ENCODE measurements at regions not wholly inside any gene's neighbourhood (a gene's known extent, or its start where the extent isn't known, plus 50 kb on each side); places are given as distances from the start of the nearest gene placed in this dataset.

GRCh38 chr2:21361384-21361783 lies 237.6 kb downstream of the TDRD15 start:
- Histone ChIP-seq H3K4ac (ENCODE audit: low read length) (no peak overlapping the region), H2BK120ac (ENCODE audit: low read depth, low read length) (no peak overlapping the region), H3K4me2 (ENCODE audit: insufficient read depth, low read length, poor library complexity, severe bottlenecking) (no peak overlapping the region), H4K91ac (ENCODE audit: low read depth, low read length, poor library complexity) (no peak overlapping the region), H3K27me3 (ENCODE audit: control insufficient read depth in 3 of 3, insufficient read depth in 3 of 3, low read depth in 1 of 3, low read length in 3 of 3) (no peaks in the 10 kb centered on the region), H2BK5ac (ENCODE audit: low read length) (no peak overlapping the region), H3K4me3 (ENCODE audit: low read length in 2 of 2) (no peak overlapping the region), H3K18ac (ENCODE audit: low read length) (no peak overlapping the region), H3K9ac (ENCODE audit: low read depth, low read length, poor library complexity) (no peak overlapping the region), H2BK15ac (ENCODE audit: low read length) (no peak overlapping the region), H3K23ac (ENCODE audit: low read depth, low read length, poor library complexity) (no peak overlapping the region), H2AFZ (ENCODE audit: low read length) (no peak overlapping the region), H2BK12ac (ENCODE audit: low read length) (no peak overlapping the region), H2AK5ac (ENCODE audit: low read depth, low read length) (no peak overlapping the region), H3K27ac (replicated peaks; ENCODE audit: low read length) (no peak overlapping the region), H3K14ac (ENCODE audit: low read length) (no peak overlapping the region), H3K36me3 (replicated peaks in 1 of 2; ENCODE audit: control insufficient read depth in 2 of 2, insufficient read depth in 2 of 2, low read length in 2 of 2) (no peaks in the 10 kb centered on the region), H4K8ac (ENCODE audit: low read depth, low read length) (no peak overlapping the region), H3K79me1 (ENCODE audit: low read depth, low read length) (no peaks in the 10 kb centered on the region), H3K4me1 (ENCODE audit: control insufficient read depth in 2 of 2, insufficient read depth in 1 of 2, low read depth in 1 of 2, low read length in 2 of 2) (peaks cover 2 to 4% of the 10 kb centered on the region in 2 donors), H3K9me3 (replicated peaks in 1 of 2; ENCODE audit: control insufficient read depth in 2 of 2, insufficient read depth in 1 of 2, low read depth in 1 of 2, low read length in 2 of 2) (peaks cover 0 to 2% of the 10 kb centered on the region in 2 donors)
- no peak for DNase-seq (ENCODE audit: low spot score)
- WGBS, 2 donors (ENCODE audit: extremely low coverage in 2 of 2, insufficient read length in 2 of 2, insufficient replicate concordance in 1 of 2) = no CpG with 5 or more reads among the region's 3 CpGs

GRCh38 chr2:21361957-21362486 lies 238.3 kb downstream of the TDRD15 start:
- H4K8ac ChIP-seq (ENCODE audit: low read depth, low read length) = no peak overlapping the region
- H3K9me3 ChIP-seq (replicated peaks in 1 of 2; ENCODE audit: control insufficient read depth in 2 of 2, insufficient read depth in 1 of 2, low read depth in 1 of 2, low read length in 2 of 2) = peaks cover 0 to 2% of the 10 kb centered on the region in 2 donors
- H4K91ac ChIP-seq (ENCODE audit: low read depth, low read length, poor library complexity) = no peak overlapping the region
- H3K14ac ChIP-seq (ENCODE audit: low read length) = no peak overlapping the region
- H2BK120ac ChIP-seq (ENCODE audit: low read depth, low read length) = no peak overlapping the region
- no peaks in the 10 kb centered on the region for H3K79me1 ChIP-seq (ENCODE audit: low read depth, low read length)
- DNase-seq (ENCODE audit: low spot score) = no peak
- no peak overlapping the region for H3K4me2 ChIP-seq (ENCODE audit: insufficient read depth, low read length, poor library complexity, severe bottlenecking)
- no peak overlapping the region for H3K9ac ChIP-seq (ENCODE audit: low read depth, low read length, poor library complexity)
- H3K27me3 ChIP-seq (ENCODE audit: control insufficient read depth in 3 of 3, insufficient read depth in 3 of 3, low read depth in 1 of 3, low read length in 3 of 3) = no peaks in the 10 kb centered on the region
- no peak overlapping the region for H2BK15ac ChIP-seq (ENCODE audit: low read length)
- no peak overlapping the region for H2BK5ac ChIP-seq (ENCODE audit: low read length)
- peak overlapping the region; percentile 64 for H2AFZ ChIP-seq (ENCODE audit: low read length)
- peak overlapping the region; percentile 67 for H3K18ac ChIP-seq (ENCODE audit: low read length)
- peaks cover 2 to 4% of the 10 kb centered on the region in 2 donors for H3K4me1 ChIP-seq (ENCODE audit: control insufficient read depth in 2 of 2, insufficient read depth in 1 of 2, low read depth in 1 of 2, low read length in 2 of 2)
- H3K4ac ChIP-seq (ENCODE audit: low read length) = no peak overlapping the region
- H2AK5ac ChIP-seq (ENCODE audit: low read depth, low read length) = no peak overlapping the region
- H2BK12ac ChIP-seq (ENCODE audit: low read length) = no peak overlapping the region
- no peaks in the 10 kb centered on the region for H3K36me3 ChIP-seq (replicated peaks in 1 of 2; ENCODE audit: control insufficient read depth in 2 of 2, insufficient read depth in 2 of 2, low read length in 2 of 2)
- H3K4me3 ChIP-seq (ENCODE audit: low read length in 2 of 2) = no peak overlapping the region
- H3K23ac ChIP-seq (ENCODE audit: low read depth, low read length, poor library complexity) = no peak overlapping the region
- H3K27ac ChIP-seq (replicated peaks; ENCODE audit: low read length) = no peak overlapping the region
- WGBS, 2 donors (ENCODE audit: extremely low coverage in 2 of 2, insufficient read length in 2 of 2, insufficient replicate concordance in 1 of 2) = no CpG with 5 or more reads among the region's 5 CpGs

GRCh38 chr2:21363364-21363763 lies 239.6 kb downstream of the TDRD15 start:
- no peaks in the 10 kb centered on the region for H3K79me1 ChIP-seq (ENCODE audit: low read depth, low read length)
- no peak overlapping the region for H3K4me2 ChIP-seq (ENCODE audit: insufficient read depth, low read length, poor library complexity, severe bottlenecking)
- H3K27ac ChIP-seq (replicated peaks; ENCODE audit: low read length) = no peak overlapping the region
- H2BK5ac ChIP-seq (ENCODE audit: low read length) = no peak overlapping the region
- no peak overlapping the region for H3K14ac ChIP-seq (ENCODE audit: low read length)
- H3K18ac ChIP-seq (ENCODE audit: low read length) = no peak overlapping the region
- H3K9me3 ChIP-seq (replicated peaks in 1 of 2; ENCODE audit: control insufficient read depth in 2 of 2, insufficient read depth in 1 of 2, low read depth in 1 of 2, low read length in 2 of 2) = peaks cover 0 to 2% of the 10 kb centered on the region in 2 donors
- DNase-seq (ENCODE audit: low spot score) = no peak
- H4K8ac ChIP-seq (ENCODE audit: low read depth, low read length) = no peak overlapping the region
- no peak overlapping the region for H2BK15ac ChIP-seq (ENCODE audit: low read length)
- H3K27me3 ChIP-seq (ENCODE audit: control insufficient read depth in 3 of 3, insufficient read depth in 3 of 3, low read depth in 1 of 3, low read length in 3 of 3) = no peaks in the 10 kb centered on the region
- no peak overlapping the region for H3K23ac ChIP-seq (ENCODE audit: low read depth, low read length, poor library complexity)
- WGBS, 2 donors (ENCODE audit: extremely low coverage in 2 of 2, insufficient read length in 2 of 2, insufficient replicate concordance in 1 of 2) = no CpG with 5 or more reads among the region's 3 CpGs
- H3K4ac ChIP-seq (ENCODE audit: low read length) = no peak overlapping the region
- no peak overlapping the region for H2BK120ac ChIP-seq (ENCODE audit: low read depth, low read length)
- no peak overlapping the region for H2AFZ ChIP-seq (ENCODE audit: low read length)
- H2BK12ac ChIP-seq (ENCODE audit: low read length) = no peak overlapping the region
- H3K4me1 ChIP-seq (ENCODE audit: control insufficient read depth in 2 of 2, insufficient read depth in 1 of 2, low read depth in 1 of 2, low read length in 2 of 2) = peaks cover 2 to 4% of the 10 kb centered on the region in 2 donors
- no peak overlapping the region for H2AK5ac ChIP-seq (ENCODE audit: low read depth, low read length)
- H3K36me3 ChIP-seq (replicated peaks in 1 of 2; ENCODE audit: control insufficient read depth in 2 of 2, insufficient read depth in 2 of 2, low read length in 2 of 2) = no peaks in the 10 kb centered on the region
- no peak overlapping the region for H3K9ac ChIP-seq (ENCODE audit: low read depth, low read length, poor library complexity)
- no peak overlapping the region for H3K4me3 ChIP-seq (ENCODE audit: low read length in 2 of 2)
- H4K91ac ChIP-seq (ENCODE audit: low read depth, low read length, poor library complexity) = no peak overlapping the region

GRCh38 chr2:21367421-21367820 lies 243.7 kb downstream of the TDRD15 start:
- no peak overlapping the region for H3K9ac ChIP-seq (ENCODE audit: low read depth, low read length, poor library complexity)
- no peaks in the 10 kb centered on the region for H3K36me3 ChIP-seq (replicated peaks in 1 of 2; ENCODE audit: control insufficient read depth in 2 of 2, insufficient read depth in 2 of 2, low read length in 2 of 2)
- no CpG with 5 or more reads among the region's 3 CpGs for WGBS, 2 donors (ENCODE audit: extremely low coverage in 2 of 2, insufficient read length in 2 of 2, insufficient replicate concordance in 1 of 2)
- no peak overlapping the region for H3K14ac ChIP-seq (ENCODE audit: low read length)
- H3K27ac ChIP-seq (replicated peaks; ENCODE audit: low read length) = no peak overlapping the region
- no peak overlapping the region for H2BK15ac ChIP-seq (ENCODE audit: low read length)
- H2BK5ac ChIP-seq (ENCODE audit: low read length) = no peak overlapping the region
- no peak overlapping the region for H3K4me3 ChIP-seq (ENCODE audit: low read length in 2 of 2)
- no peak overlapping the region for H2BK120ac ChIP-seq (ENCODE audit: low read depth, low read length)
- H4K91ac ChIP-seq (ENCODE audit: low read depth, low read length, poor library complexity) = no peak overlapping the region
- DNase-seq (ENCODE audit: low spot score) = no peak
- no peak overlapping the region for H2AK5ac ChIP-seq (ENCODE audit: low read depth, low read length)
- H3K79me1 ChIP-seq (ENCODE audit: low read depth, low read length) = no peaks in the 10 kb centered on the region
- no peak overlapping the region for H3K18ac ChIP-seq (ENCODE audit: low read length)
- H3K4me1 ChIP-seq (ENCODE audit: control insufficient read depth in 2 of 2, insufficient read depth in 1 of 2, low read depth in 1 of 2, low read length in 2 of 2) = no peaks in the 10 kb centered on the region
- no peak overlapping the region for H4K8ac ChIP-seq (ENCODE audit: low read depth, low read length)
- H3K4me2 ChIP-seq (ENCODE audit: insufficient read depth, low read length, poor library complexity, severe bottlenecking) = no peak overlapping the region
- H3K27me3 ChIP-seq (ENCODE audit: control insufficient read depth in 3 of 3, insufficient read depth in 3 of 3, low read depth in 1 of 3, low read length in 3 of 3) = no peaks in the 10 kb centered on the region
- H3K9me3 ChIP-seq (replicated peaks in 1 of 2; ENCODE audit: control insufficient read depth in 2 of 2, insufficient read depth in 1 of 2, low read depth in 1 of 2, low read length in 2 of 2) = no peaks in the 10 kb centered on the region
- H2AFZ ChIP-seq (ENCODE audit: low read length) = no peak overlapping the region
- no peak overlapping the region for H3K4ac ChIP-seq (ENCODE audit: low read length)
- H2BK12ac ChIP-seq (ENCODE audit: low read length) = no peak overlapping the region
- no peak overlapping the region for H3K23ac ChIP-seq (ENCODE audit: low read depth, low read length, poor library complexity)
